Superior temporal gyrus (tissue), 1 donor: ENCODE measurements at regions not wholly inside any gene's neighbourhood (a gene's known extent, or its start where the extent isn't known, plus 50 kb on each side); places are given as distances from the start of the nearest gene placed in this dataset.
"Not testable (repeated sequence)": the region's sequence is repeated elsewhere in the genome, so short reads cannot be mapped to it uniquely, and the experiment has no call there.

Source experiments
- DNase-seq: peaks from one replicate; pipeline ENCODE4 v3.0.0-alpha.2; 2016; ENCODE audit errors: extremely low spot score

GRCh38 chr12:59517522-59517921 is 78.3 kb upstream of the SLC16A7 start:
- no peak for DNase-seq

- no peak for DNase-seq
Measured at GRCh38 chr12:59500915-59501314, 94.9 kb upstream of the SLC16A7 start.

- peak; percentile 44 for DNase-seq
Measured at GRCh38 chr12:59500335-59500734, 95.5 kb upstream of the SLC16A7 start.

GRCh38 chr12:59499774-59500173 is 96.1 kb upstream of the SLC16A7 start:
- DNase-seq, result no peak

GRCh38 chr12:59494617-59495016 is 101.2 kb upstream of the SLC16A7 start:
- no peak for DNase-seq

GRCh38 chr12:59491877-59492276 is 104.0 kb upstream of the SLC16A7 start:
- no peak for DNase-seq

- no peak for DNase-seq
Measured at GRCh38 chr12:59486827-59487226, 109.0 kb upstream of the SLC16A7 start.

GRCh38 chr12:59484575-59484974 is 111.3 kb upstream of the SLC16A7 start:
- DNase-seq, result no peak

- not testable (repeated sequence) for DNase-seq
Measured at GRCh38 chr12:59474236-59474635, 121.6 kb upstream of the SLC16A7 start.

GRCh38 chr12:59472273-59472672 is 123.6 kb upstream of the SLC16A7 start:
- DNase-seq, result no peak

- DNase-seq, result peak; percentile 22
Measured at GRCh38 chr12:59459966-59460660, 135.7 kb upstream of the SLC16A7 start.

GRCh38 chr12:59453475-59453874 is 142.4 kb upstream of the SLC16A7 start:
- no peak for DNase-seq

- DNase-seq, result no peak
Measured at GRCh38 chr12:59452746-59453145, 143.1 kb upstream of the SLC16A7 start.

GRCh38 chr12:59452259-59452658 is 143.6 kb upstream of the SLC16A7 start:
- no peak for DNase-seq

GRCh38 chr12:59446116-59446515 is 149.7 kb upstream of the SLC16A7 start:
- DNase-seq, result no peak

GRCh38 chr12:59444932-59445331 is 150.9 kb upstream of the SLC16A7 start:
- DNase-seq, result no peak

- no peak for DNase-seq
Measured at GRCh38 chr12:59432057-59432456, 163.8 kb upstream of the SLC16A7 start.

GRCh38 chr12:59431266-59431665 is 164.6 kb upstream of the SLC16A7 start:
- DNase-seq, result peak; percentile 38

- DNase-seq, result no peak
Measured at GRCh38 chr12:59429766-59430165, 166.1 kb upstream of the SLC16A7 start.

- no peak for DNase-seq
Measured at GRCh38 chr12:59425798-59426197, 170.0 kb upstream of the SLC16A7 start.

- DNase-seq, result not testable (repeated sequence)
Measured at GRCh38 chr12:59424666-59425065, 171.2 kb upstream of the SLC16A7 start.

GRCh38 chr12:59414051-59414450 is 181.8 kb upstream of the SLC16A7 start:
- no peak for DNase-seq

GRCh38 chr12:59408431-59408830 is 187.4 kb upstream of the SLC16A7 start:
- DNase-seq, result no peak

- DNase-seq, result no peak
Measured at GRCh38 chr12:59407799-59408198, 188.0 kb upstream of the SLC16A7 start.
